Stimulated activated CD8-positive, alpha-beta memory T cell treated with anti-CD3 and anti-CD28 coated beads, Interleukin-15, amount 100 ng/mL, for 1 hour (primary cell): ENCODE measurements at regions not wholly inside any gene's neighbourhood (a gene's known extent, or its start where the extent isn't known, plus 50 kb on each side); places are given as distances from the start of the nearest gene placed in this dataset.

Source experiments
- DNase-seq: peaks from one replicate; pipeline ENCODE4 v3.0.0-alpha.2; 2020; ENCODE audit warnings: low read depth

- no peak for DNase-seq
Measured at GRCh38 chr6:144580771-144581170, 295.6 kb downstream of the UTRN start.

- DNase-seq, result no peak
Measured at GRCh38 chr6:144581812-144582537, 296.8 kb downstream of the UTRN start.

- DNase-seq, result peak; percentile 4
Measured at GRCh38 chr6:144582939-144583613, 297.9 kb downstream of the UTRN start.

- DNase-seq, result no peak
Measured at GRCh38 chr6:144583614-144583954, 298.4 kb downstream of the UTRN start.

- DNase-seq, result no peak
Measured at GRCh38 chr6:144585217-144585814, 300.2 kb downstream of the UTRN start.

GRCh38 chr6:144586986-144587385 is 301.9 kb downstream of the UTRN start:
- DNase-seq, result no peak

- DNase-seq, result no peak
Measured at GRCh38 chr6:144588697-144589325, 303.7 kb downstream of the UTRN start.

- DNase-seq, result no peak
Measured at GRCh38 chr6:144590532-144590931, 305.4 kb downstream of the UTRN start.

GRCh38 chr6:144593392-144593791 is 308.3 kb downstream of the UTRN start:
- DNase-seq, result no peak

GRCh38 chr6:144594585-144594984 is 309.4 kb downstream of the UTRN start:
- DNase-seq, result no peak

GRCh38 chr6:144595266-144595665 is 310.1 kb downstream of the UTRN start:
- no peak for DNase-seq

- DNase-seq, result no peak
Measured at GRCh38 chr6:144597511-144597910, 312.4 kb downstream of the UTRN start.

- no peak for DNase-seq
Measured at GRCh38 chr6:144599615-144600014, 314.5 kb downstream of the UTRN start.

- DNase-seq, result no peak
Measured at GRCh38 chr6:144601221-144601620, 316.1 kb downstream of the UTRN start.

GRCh38 chr6:144602523-144603180 is 317.5 kb downstream of the UTRN start:
- DNase-seq, result no peak

GRCh38 chr6:144606083-144606482 is 320.9 kb downstream of the UTRN start:
- no peak for DNase-seq

GRCh38 chr6:144607998-144608735 is 323.0 kb downstream of the UTRN start:
- DNase-seq, result no peak

GRCh38 chr6:144612811-144613210 is 327.7 kb downstream of the UTRN start:
- DNase-seq, result no peak

GRCh38 chr6:144613859-144614258 is 328.7 kb downstream of the UTRN start:
- DNase-seq, result no peak

GRCh38 chr6:144615870-144616269 is 330.7 kb downstream of the UTRN start:
- no peak for DNase-seq

GRCh38 chr6:144617191-144617590 is 332.1 kb downstream of the UTRN start:
- no peak for DNase-seq

GRCh38 chr6:144617708-144618107 is 332.6 kb downstream of the UTRN start:
- DNase-seq, result no peak
